ENCODE measurements at regions not wholly inside any gene's neighbourhood (a gene's known extent, or its start where the extent isn't known, plus 50 kb on each side); places are given as distances from the start of the nearest gene placed in this dataset.

- TF ChIP-seq, protein P1, sequence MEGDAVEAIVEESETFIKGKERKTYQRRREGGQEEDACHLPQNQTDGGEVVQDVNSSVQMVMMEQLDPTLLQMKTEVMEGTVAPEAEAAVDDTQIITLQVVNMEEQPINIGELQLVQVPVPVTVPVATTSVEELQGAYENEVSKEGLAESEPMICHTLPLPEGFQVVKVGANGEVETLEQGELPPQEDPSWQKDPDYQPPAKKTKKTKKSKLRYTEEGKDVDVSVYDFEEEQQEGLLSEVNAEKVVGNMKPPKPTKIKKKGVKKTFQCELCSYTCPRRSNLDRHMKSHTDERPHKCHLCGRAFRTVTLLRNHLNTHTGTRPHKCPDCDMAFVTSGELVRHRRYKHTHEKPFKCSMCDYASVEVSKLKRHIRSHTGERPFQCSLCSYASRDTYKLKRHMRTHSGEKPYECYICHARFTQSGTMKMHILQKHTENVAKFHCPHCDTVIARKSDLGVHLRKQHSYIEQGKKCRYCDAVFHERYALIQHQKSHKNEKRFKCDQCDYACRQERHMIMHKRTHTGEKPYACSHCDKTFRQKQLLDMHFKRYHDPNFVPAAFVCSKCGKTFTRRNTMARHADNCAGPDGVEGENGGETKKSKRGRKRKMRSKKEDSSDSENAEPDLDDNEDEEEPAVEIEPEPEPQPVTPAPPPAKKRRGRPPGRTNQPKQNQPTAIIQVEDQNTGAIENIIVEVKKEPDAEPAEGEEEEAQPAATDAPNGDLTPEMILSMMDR (IDR thresholded peaks at IDR 0.05; ENCODE audit: low read length) = no peak
- TF ChIP-seq EZH2 (IDR thresholded peaks at IDR 0.05; ENCODE audit: borderline replicate concordance, low read length) = no peak
Observed at GRCh38 chr18:34092796-34093195, 131.9 kb downstream of the NOL4 start.

Measured in OCI-LY1 (cell line).